Loucy (cell line): ENCODE measurements at regions not wholly inside any gene's neighbourhood (a gene's known extent, or its start where the extent isn't known, plus 50 kb on each side); places are given as distances from the start of the nearest gene placed in this dataset.

ENCODE experiments used
- H2AFZ ChIP-seq: fragments of 200-600 bp; sonication (generic); 2 replicates; pipeline ENCODE4 v1.6.0; 2016; ENCODE audit warnings: antibody characterized with exemption, mild to moderate bottlenecking, low read length, moderate library complexity
- H3F3A ChIP-seq: fragments of 200-600 bp; 2 replicates; pipeline ENCODE4 v1.6.0; 2016; ENCODE audit warnings: antibody characterized with exemption, low read depth, mild to moderate bottlenecking
- H3K27me3 ChIP-seq: fragments of 200-600 bp; sonication (generic); 2 replicates; pipeline ENCODE4 v1.6.1; 2014; ENCODE audit warnings: low read length, mild to moderate bottlenecking; ENCODE audit not compliant: insufficient read depth, poor library complexity, severe bottlenecking
- H3K36me3 ChIP-seq: fragments of 200-600 bp; sonication (generic); 2 replicates; pipeline ENCODE4 v1.6.1; 2016; ENCODE audit warnings: low read length; ENCODE audit not compliant: insufficient read depth
- H3K4me1 ChIP-seq: fragments of 200-600 bp; sonication (generic); 2 replicates; pipeline ENCODE4 v1.5.1; 2014; ENCODE audit warnings: low read length, mild to moderate bottlenecking; ENCODE audit not compliant: insufficient read depth, poor library complexity, severe bottlenecking
- H3K4me2 ChIP-seq: fragments of 200-600 bp; sonication (generic); 2 replicates; pipeline ENCODE4 v1.6.0; 2014; ENCODE audit warnings: antibody characterized with exemption, low read length, low read depth, mild to moderate bottlenecking; ENCODE audit not compliant: poor library complexity, severe bottlenecking
- H3K4me3 ChIP-seq: fragments of 200-600 bp; sonication (generic); 2 replicates; pipeline ENCODE4 v1.5.1; 2014; ENCODE audit warnings: low read length, mild to moderate bottlenecking, mixed read lengths; ENCODE audit not compliant: poor library complexity, severe bottlenecking
- H3K79me2 ChIP-seq: fragments of 200-600 bp; sonication (generic); 2 replicates; pipeline ENCODE4 v1.6.1; 2014; ENCODE audit warnings: low read length; ENCODE audit not compliant: insufficient read depth
- H3K9ac ChIP-seq: fragments of 200-600 bp; sonication (generic); 2 replicates; pipeline ENCODE4 v1.6.0; 2014; ENCODE audit warnings: mild to moderate bottlenecking, low read depth, low read length, moderate library complexity; ENCODE audit not compliant: poor library complexity, severe bottlenecking
- H3K9me2 ChIP-seq: fragments of 200-600 bp; sonication (generic); replicated peaks from 2 replicates; pipeline ENCODE4 v1.6.1; 2016; ENCODE audit warnings: low read depth, low read length, mixed read lengths
- H3K9me3 ChIP-seq: fragments of 200-600 bp; sonication (generic); 2 replicates; pipeline ENCODE4 v1.6.1; 2014; ENCODE audit warnings: mild to moderate bottlenecking, antibody characterized with exemption, low read length, low read depth; ENCODE audit not compliant: insufficient read depth
- H4K20me1 ChIP-seq: fragments of 200-600 bp; sonication (generic); 2 replicates; pipeline ENCODE4 v1.6.0; 2014; ENCODE audit warnings: antibody characterized with exemption, low read length, mild to moderate bottlenecking; ENCODE audit not compliant: insufficient read depth, poor library complexity, severe bottlenecking
- EZH2phosphoT487 ChIP-seq: fragments of 200-600 bp; IDR thresholded peaks from 2 replicates; pipeline ENCODE4 v1.6.1; 2018; ENCODE audit warnings: antibody characterized with exemption, mild to moderate bottlenecking, moderate library complexity, borderline replicate concordance
- TF ChIP-seq, protein P1 (sequence below): fragments of 200-600 bp; sonication (generic); conservative IDR thresholded peaks from 2 replicates; pipeline ENCODE4 v1.5.1; 2014; ENCODE audit warnings: mild to moderate bottlenecking, antibody characterized with exemption, low read length

- Histone ChIP-seq H3K4me1 (peaks cover 13% of the 10 kb centered on the region), H3K79me2 (no peaks in the 10 kb centered on the region), H3F3A (no peaks in the 10 kb centered on the region), H3K4me2 (no peak overlapping the region), H2AFZ (no peak overlapping the region), H3K9me3 (no peaks in the 10 kb centered on the region), H4K20me1 (no peaks in the 10 kb centered on the region), H3K27me3 (no peaks in the 10 kb centered on the region), H3K9me2 (no peaks in the 10 kb centered on the region), H3K4me3 (no peak overlapping the region), H3K9ac (no peak overlapping the region), H3K36me3 (no peaks in the 10 kb centered on the region)
- TF ChIP-seq, protein P1, sequence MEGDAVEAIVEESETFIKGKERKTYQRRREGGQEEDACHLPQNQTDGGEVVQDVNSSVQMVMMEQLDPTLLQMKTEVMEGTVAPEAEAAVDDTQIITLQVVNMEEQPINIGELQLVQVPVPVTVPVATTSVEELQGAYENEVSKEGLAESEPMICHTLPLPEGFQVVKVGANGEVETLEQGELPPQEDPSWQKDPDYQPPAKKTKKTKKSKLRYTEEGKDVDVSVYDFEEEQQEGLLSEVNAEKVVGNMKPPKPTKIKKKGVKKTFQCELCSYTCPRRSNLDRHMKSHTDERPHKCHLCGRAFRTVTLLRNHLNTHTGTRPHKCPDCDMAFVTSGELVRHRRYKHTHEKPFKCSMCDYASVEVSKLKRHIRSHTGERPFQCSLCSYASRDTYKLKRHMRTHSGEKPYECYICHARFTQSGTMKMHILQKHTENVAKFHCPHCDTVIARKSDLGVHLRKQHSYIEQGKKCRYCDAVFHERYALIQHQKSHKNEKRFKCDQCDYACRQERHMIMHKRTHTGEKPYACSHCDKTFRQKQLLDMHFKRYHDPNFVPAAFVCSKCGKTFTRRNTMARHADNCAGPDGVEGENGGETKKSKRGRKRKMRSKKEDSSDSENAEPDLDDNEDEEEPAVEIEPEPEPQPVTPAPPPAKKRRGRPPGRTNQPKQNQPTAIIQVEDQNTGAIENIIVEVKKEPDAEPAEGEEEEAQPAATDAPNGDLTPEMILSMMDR: no peak
- TF ChIP-seq EZH2phosphoT487: no peak
Measured at GRCh38 chr22:23519442-23520157, 60.5 kb downstream of the IGLL1 start.

- Histone ChIP-seq H3K9me3 (no peaks in the 10 kb centered on the region), H3K4me3 (no peak overlapping the region), H3K9me2 (no peaks in the 10 kb centered on the region), H3K9ac (no peak overlapping the region), H2AFZ (no peak overlapping the region), H3K36me3 (no peaks in the 10 kb centered on the region), H3K4me2 (no peak overlapping the region), H4K20me1 (no peaks in the 10 kb centered on the region), H3K27me3 (no peaks in the 10 kb centered on the region), H3F3A (no peaks in the 10 kb centered on the region), H3K79me2 (no peaks in the 10 kb centered on the region), H3K4me1 (peaks cover 9% of the 10 kb centered on the region)
- TF ChIP-seq, protein P1: no peak
- no peak for TF ChIP-seq EZH2phosphoT487
Measured at GRCh38 chr22:23518376-23519187, 61.5 kb downstream of the IGLL1 start.

GRCh38 chr22:23517804-23518375 is 62.2 kb downstream of the IGLL1 start:
- Histone ChIP-seq H4K20me1 (no peaks in the 10 kb centered on the region), H3K9me2 (no peaks in the 10 kb centered on the region), H3K4me2 (no peak overlapping the region), H2AFZ (no peak overlapping the region), H3K4me3 (no peak overlapping the region), H3K36me3 (no peaks in the 10 kb centered on the region), H3F3A (no peaks in the 10 kb centered on the region), H3K9me3 (no peaks in the 10 kb centered on the region), H3K9ac (no peak overlapping the region), H3K27me3 (no peaks in the 10 kb centered on the region), H3K79me2 (no peaks in the 10 kb centered on the region), H3K4me1 (peaks cover 9% of the 10 kb centered on the region)
- TF ChIP-seq, protein P1: no peak
- TF ChIP-seq EZH2phosphoT487: no peak
